LNCAP (cell line): ENCODE measurements at regions not wholly inside any gene's neighbourhood (a gene's known extent, or its start where the extent isn't known, plus 50 kb on each side); places are given as distances from the start of the nearest gene placed in this dataset.

ENCODE experiments used
- CTCF ChIP-seq: fragments of 450-650 bp; IDR thresholded peaks from 2 replicates; pipeline ENCODE4 v1.5.1; 2017; ENCODE audit warnings: mild to moderate bottlenecking

GRCh38 chr3:168926426-168926825, 737.1 kb downstream of the MECOM start:
- TF ChIP-seq CTCF: no peak

GRCh38 chr3:168925568-168925967, 737.9 kb downstream of the MECOM start:
- no peak for TF ChIP-seq CTCF

- no peak for TF ChIP-seq CTCF
Observed at GRCh38 chr3:168914662-168915061, 748.9 kb downstream of the MECOM start.

GRCh38 chr3:168909260-168909659, 754.3 kb downstream of the MECOM start:
- no peak for TF ChIP-seq CTCF

GRCh38 chr3:168895419-168895818, 768.1 kb downstream of the MECOM start:
- no peak for TF ChIP-seq CTCF

GRCh38 chr3:168894214-168894613, 769.3 kb downstream of the MECOM start:
- TF ChIP-seq CTCF: no peak

- TF ChIP-seq CTCF: peak; percentile 55; the same call in 1 of the 2 replicates
Observed at GRCh38 chr3:168889666-168890065, 773.8 kb downstream of the MECOM start.

GRCh38 chr3:168888781-168889180, 774.7 kb downstream of the MECOM start:
- no peak for TF ChIP-seq CTCF
